HG03097 (cell line): ENCODE measurements at regions not wholly inside any gene's neighbourhood (a gene's known extent, or its start where the extent isn't known, plus 50 kb on each side); places are given as distances from the start of the nearest gene placed in this dataset.

Source experiments
- ATAC-seq: cut with Tn5 transposase; IDR thresholded peaks from one replicate; pipeline ENCODE4 v1.9.1; 2021; ENCODE audit not compliant: unreplicated experiment, low FRiP score

GRCh38 chr13:106802917-106803316 lies 235.0 kb upstream of the ARGLU1 start:
- no peak for ATAC-seq

- no peak for ATAC-seq
Measured at GRCh38 chr13:106799781-106800335, 231.9 kb upstream of the ARGLU1 start.

DNA sequence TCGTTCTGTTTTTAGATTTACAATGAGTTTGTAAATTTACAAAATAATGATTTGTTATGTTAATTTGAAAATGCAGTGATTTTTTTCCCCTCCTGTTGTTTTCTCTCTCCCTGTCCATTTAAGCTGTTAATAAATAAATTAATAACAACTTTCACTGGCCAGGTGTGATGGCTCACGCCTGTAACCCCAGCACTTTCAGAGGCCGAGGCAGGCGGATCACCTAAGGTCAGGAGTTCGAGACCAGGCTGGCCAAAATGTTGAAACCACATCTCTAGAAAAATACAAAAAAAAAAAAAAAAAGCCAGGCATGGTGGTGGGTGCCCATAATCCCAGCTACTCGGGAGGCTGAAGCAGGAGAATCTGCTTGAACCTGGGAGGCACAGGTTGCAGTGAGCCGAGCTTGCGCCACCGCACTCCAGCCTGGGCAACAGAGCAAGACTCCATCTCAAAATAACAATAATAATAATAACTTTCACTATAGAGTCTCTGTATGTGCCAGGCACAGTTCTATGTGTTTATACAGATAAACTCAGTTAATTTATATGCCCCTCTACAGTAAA lies 229.2 kb upstream of the ARGLU1 start:
- ATAC-seq: no peak

- no peak for ATAC-seq
Measured at GRCh38 chr13:106796280-106797047, 228.5 kb upstream of the ARGLU1 start.

GRCh38 chr13:106795847-106796246 lies 227.9 kb upstream of the ARGLU1 start:
- ATAC-seq: no peak

GRCh38 chr13:106794117-106794516 lies 226.2 kb upstream of the ARGLU1 start:
- ATAC-seq: no peak

DNA sequence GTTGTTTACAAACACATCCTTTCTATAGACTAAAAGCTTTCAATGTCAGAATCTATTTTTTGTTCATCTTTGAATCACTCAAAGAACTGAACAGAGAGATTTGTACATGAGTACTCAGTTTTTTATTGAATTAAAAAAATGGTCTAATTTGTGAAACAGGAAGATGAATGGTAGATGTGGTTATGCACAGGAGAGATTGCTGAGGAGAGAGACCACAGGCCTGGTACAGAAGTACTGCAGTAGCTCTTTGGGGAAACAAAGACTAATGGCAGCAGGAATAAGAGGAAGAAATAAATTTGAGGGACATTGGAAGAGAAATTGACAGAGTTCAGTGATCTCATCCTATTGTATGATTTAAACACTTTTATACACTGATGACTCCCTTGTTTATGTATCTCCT lies 222.0 kb upstream of the ARGLU1 start:
- ATAC-seq: no peak

GRCh38 chr13:106786006-106786563 lies 218.1 kb upstream of the ARGLU1 start:
- ATAC-seq: no peak

DNA sequence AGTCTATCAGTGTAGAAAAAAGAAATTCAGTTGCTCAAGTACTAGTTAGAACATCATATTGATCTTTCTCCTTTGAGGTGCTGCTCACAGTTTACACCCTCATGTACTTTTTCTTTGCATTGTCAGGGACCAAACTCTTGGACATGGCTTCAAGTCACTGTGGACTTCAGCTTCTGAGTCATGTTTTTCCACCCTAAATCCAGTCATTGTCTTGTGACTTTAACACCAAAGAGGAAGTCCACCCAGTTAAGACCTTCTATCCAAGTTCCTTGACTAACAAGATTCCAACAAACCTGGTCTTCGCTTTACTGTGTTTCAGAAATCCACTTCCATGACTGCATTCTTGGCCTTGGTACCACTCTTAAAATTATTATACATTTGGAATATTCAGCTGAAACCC lies 206.7 kb upstream of the ARGLU1 start:
- ATAC-seq: no peak

- ATAC-seq: no peak
Measured at GRCh38 chr13:106772006-106772601, 204.2 kb upstream of the ARGLU1 start.

DNA sequence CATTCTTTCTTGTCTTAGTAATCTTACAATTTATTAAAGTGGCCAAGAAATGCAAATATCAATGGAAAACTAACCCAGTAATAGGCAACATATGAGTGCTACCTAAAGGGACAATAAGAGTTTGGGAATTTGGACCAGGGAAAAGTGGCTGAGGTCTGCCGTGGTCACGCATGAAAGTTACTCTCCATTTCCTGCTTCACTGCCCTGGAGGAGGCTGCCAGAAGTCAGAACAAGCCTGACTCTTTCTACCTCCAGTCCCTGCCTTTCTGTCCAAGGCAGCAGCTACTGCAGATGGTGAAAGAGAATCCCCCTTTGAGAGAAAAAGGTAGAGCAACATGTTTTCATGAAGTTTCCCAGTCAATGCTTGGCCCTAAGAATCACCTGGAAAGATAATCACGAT lies 201.1 kb upstream of the ARGLU1 start:
- ATAC-seq: no peak

DNA sequence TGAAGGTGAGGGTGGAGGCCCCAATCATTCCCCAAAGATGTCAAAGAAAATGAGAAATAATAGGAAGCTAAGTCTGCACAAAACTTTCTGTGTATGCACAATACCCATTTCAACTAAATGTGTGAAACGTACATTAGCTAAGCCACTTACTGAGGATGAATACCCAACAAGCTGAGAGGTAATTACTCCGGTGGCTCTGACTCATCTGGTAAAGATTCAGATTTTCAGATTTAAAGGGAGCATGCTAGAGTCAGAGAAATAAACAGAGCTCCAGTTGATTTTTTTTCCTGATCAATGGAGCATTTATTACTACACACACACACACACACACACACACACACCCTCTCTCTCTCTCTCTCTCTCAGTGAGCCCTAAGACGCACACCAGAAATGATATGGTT lies 194.8 kb upstream of the ARGLU1 start:
- no peak for ATAC-seq

DNA sequence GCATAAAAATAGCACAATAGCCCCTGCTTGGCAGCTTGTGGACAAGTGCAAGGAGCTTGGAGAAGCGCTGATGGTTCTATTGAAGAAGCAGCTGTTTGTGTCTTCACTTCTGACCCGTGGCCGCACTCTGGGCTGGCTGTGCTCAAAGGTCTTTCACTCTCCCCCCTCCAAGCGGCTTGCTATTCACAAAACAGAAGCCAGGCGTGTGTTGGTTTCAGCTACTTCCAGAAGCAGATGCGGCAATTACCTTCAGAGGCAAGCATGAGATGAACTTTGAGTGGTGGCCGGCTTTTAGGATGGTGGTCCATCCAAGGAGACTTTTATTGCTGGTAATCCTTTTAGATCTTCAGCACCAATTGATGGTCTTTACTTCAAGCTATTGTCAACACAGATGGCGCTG lies 188.5 kb upstream of the ARGLU1 start:
- no peak for ATAC-seq

- ATAC-seq: no peak
Measured at GRCh38 chr13:106755542-106755941, 187.6 kb upstream of the ARGLU1 start.

GRCh38 chr13:106753251-106753650 lies 185.3 kb upstream of the ARGLU1 start:
- ATAC-seq: no peak

GRCh38 chr13:106752584-106753170 lies 184.7 kb upstream of the ARGLU1 start:
- no peak for ATAC-seq

DNA sequence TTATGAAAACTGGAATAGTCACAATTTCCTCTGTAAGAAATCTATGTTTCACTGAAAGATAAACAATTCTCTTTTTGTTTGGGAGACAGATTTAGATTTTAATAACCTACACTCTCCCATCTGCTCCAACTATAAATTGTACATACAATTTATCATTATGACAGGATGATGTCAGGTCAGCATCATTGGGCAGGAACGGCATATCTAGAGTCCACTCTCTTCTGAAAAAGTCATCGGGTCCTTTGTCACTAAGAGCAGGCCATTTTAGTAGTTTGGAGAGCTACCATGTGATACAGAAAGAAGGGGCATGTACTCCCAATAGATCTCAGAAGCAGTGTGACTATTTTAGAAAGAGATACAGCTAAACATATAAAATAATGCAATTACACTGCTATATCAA lies 180.8 kb upstream of the ARGLU1 start:
- no peak for ATAC-seq

DNA sequence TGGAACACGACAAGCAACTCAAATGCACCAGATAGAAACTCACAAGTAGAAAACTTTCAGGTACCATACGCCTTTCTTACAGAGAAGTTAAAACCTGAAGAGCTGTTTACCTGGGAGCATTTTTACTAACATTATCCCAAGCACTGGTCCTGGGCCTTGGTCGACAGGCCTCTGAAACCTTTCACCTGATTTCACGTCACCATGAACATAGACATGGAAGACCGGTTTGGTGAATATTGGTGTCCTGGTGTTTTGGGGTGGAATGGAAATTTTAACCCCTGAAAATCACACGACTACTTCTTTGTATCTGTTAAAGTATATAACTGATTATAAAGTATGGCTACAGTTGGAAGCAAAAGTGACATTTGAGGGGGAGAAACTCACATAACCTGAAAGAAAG lies 176.6 kb upstream of the ARGLU1 start:
- no peak for ATAC-seq

DNA sequence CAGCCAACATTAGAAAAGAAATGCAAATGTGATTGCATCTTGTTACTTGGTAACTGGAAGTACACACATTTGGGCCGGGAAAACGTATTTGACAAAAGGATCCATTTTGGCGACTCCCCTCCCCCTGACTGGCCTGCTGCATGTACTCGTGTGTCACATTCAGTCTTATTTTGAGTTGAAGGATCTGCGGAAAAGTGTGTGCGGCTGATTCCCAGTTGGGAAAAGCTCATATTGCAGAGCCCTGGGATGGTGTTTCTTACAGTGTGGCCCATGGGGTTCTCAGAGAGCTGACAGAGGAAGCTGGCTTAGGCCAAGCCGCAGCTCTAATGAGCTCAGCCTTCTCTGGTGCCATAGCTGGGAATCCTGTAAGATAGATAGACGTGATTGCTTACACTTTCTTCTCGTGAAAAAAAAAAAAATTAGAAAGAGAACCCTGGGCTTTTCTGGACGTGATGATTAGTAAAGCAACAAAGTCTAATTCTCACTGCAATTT lies 170.3 kb upstream of the ARGLU1 start:
- ATAC-seq: no peak

GRCh38 chr13:106736941-106737340 lies 169.0 kb upstream of the ARGLU1 start:
- ATAC-seq: no peak

- ATAC-seq: no peak
Measured at GRCh38 chr13:106734198-106734597, 166.3 kb upstream of the ARGLU1 start.
